HEK293T (cell line): ENCODE measurements at regions not wholly inside any gene's neighbourhood (a gene's known extent, or its start where the extent isn't known, plus 50 kb on each side); places are given as distances from the start of the nearest gene placed in this dataset.
"Not testable (repeated sequence)": the region's sequence is repeated elsewhere in the genome, so short reads cannot be mapped to it uniquely, and the experiment has no call there.

ENCODE experiments used
- CTCF ChIA-PET: fragments of 350-600 bp; formaldehyde crosslinking; extraction: SDS; loops from one replicate; lab custom pipeline; 2021; ENCODE audit warnings: antibody characterized with exemption, inconsistent platforms; lab: Yijun Ruan, JAX
- POLR2A ChIA-PET: fragments of 350-600 bp; formaldehyde crosslinking; extraction: SDS; loops from one replicate; lab custom pipeline; 2020; ENCODE audit warnings: antibody characterized with exemption, inconsistent platforms; lab: Yijun Ruan, JAX
- DNase-seq: peaks from one replicate; pipeline ENCODE4 v3.0.0; 2012; ENCODE audit warnings: mixed read lengths; ENCODE audit errors: extremely low spot score

GRCh38 chr17:20633268-20634059 is 53.9 kb downstream of the CDRT15L2 start:
- POLR2A ChIA-PET: not testable (repeated sequence)

GRCh38 chr17:20640147-20640546 is 60.6 kb downstream of the CDRT15L2 start:
- DNase-seq, CTCF ChIA-PET, POLR2A ChIA-PET: not testable (repeated sequence)

More at GRCh38 chr17:20633268-20634059, 53.9 kb downstream of the CDRT15L2 start:
- DNase-seq, CTCF ChIA-PET: not testable (repeated sequence)

DNA sequence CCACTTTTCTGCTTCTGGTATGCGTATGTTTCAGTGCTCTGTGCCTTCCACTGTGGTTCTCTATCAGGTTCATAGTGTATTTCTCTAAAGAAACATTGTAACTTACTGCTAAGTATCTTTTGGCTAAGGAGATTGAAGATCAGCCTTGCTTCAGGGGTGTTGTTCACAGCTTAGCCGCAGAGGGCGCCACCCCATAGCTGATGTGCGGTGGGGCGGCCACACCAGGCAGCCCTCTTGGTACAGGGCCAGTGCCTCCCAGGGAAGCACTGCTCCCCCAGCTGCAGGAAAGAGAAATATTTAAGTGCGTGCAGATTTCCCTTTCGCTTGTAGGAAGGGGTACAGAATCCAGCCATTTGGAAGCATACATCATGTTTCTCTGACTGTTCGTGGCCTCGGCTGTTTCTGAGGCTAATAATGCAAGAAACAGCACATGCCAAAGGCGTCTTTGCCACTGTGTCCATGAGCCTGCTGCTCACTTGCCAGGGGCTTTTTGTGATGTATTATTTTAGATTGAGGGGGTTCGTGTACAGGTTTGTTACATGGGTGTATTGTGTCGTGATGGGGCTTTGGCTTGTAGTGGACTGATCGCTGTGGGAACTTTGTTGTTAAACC is 67.2 kb downstream of the CDRT15L2 start:
- POLR2A ChIA-PET, CTCF ChIA-PET: not testable (repeated sequence)
- DNase-seq: peak; percentile 21

DNA sequence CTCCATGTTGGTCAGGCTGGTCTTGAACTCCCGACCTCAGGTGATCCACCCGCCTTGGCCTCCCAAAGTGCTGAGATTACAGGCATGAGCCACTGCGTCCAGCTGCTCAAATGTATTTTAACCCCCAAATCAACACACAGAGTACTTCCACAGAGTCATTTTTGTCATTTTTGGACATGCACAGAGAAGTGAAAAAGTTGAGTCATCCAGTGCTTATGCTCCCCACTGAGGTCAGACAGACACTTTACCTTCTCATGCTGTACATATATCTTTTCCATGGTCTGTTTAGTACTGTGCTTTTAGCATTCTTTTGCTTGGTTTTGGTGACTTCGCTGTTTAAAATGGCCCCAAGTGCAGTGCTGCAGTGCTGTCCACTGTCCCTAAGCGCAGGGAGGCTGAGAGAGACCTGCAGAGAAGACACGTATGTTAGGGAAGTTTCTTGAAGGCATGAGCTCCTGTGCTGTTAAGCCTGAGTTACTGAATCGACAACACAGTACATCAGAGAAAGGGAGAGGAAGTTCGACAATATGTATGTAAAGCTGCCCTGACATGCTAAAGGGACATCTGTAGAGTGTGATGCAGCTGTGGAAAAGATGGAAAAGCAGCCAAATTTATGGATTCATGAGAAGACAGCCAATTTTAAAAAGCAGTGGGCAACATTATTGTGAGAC is 69.7 kb downstream of the CDRT15L2 start:
- CTCF ChIA-PET, POLR2A ChIA-PET, DNase-seq: not testable (repeated sequence)

- DNase-seq, CTCF ChIA-PET, POLR2A ChIA-PET: not testable (repeated sequence)
Observed at GRCh38 chr17:20651022-20651421, 71.5 kb downstream of the CDRT15L2 start.

DNA sequence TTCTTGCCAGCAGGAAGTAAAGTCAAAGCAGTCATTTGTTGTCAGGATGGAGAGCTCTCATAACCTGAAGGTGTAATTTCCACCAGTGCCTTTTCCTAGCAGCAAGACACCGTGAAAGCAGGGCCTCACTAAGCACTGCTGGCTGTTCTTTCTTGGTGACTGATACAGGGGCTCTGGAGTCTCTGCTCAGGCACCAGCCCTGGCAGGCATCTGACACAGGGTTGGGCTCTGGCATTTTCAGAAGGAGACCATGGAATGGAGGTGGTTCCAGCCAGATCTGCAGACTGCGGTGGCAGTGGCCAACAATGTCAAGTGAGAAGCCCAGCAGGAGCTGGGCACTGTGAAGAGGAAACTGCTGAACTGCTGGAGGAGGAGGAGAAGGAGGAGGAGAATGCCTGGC is 72.2 kb downstream of the CDRT15L2 start:
- CTCF ChIA-PET, DNase-seq, POLR2A ChIA-PET: not testable (repeated sequence)

DNA sequence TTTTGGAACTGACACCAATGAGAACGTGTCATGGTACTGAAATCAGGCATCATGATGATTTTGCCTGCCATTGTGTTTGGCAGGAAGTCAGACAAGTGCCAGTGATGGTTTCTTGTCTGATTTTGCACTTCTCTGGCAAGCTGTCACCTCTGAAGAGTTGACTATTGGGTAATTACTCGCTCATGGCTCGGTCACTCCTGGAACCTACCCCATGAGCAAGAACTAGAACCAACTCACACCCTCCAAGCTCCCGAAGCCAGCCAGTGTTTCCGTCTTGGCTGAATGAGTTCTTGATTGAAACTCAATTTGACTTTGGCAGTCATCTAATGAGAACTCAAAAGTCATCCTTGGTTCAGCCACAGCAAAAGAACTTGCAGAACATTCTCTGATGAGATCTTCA is 73.9 kb downstream of the CDRT15L2 start:
- CTCF ChIA-PET, POLR2A ChIA-PET, DNase-seq: not testable (repeated sequence)

DNA sequence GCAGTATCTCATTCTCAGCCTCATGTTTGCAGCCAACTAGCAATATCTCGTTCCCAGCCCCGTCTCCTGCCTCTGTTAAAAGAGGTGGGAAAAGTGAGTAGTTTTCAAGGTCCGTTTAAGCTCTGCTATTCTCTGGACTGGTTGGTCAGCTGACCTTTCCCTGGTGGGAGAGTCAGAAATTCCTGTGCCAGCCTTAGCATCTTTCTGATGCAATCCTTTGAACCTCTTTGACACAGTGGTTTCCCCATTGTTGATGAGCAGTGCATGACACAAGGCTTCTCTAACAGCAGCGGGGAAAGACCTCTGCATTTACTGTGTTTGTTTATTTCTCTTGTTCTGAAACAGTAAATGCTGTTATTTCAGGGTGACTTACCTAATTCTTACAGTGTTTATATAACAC is 74.6 kb downstream of the CDRT15L2 start:
- POLR2A ChIA-PET, DNase-seq, CTCF ChIA-PET: not testable (repeated sequence)

GRCh38 chr17:20654575-20654974 is 75.1 kb downstream of the CDRT15L2 start:
- CTCF ChIA-PET, POLR2A ChIA-PET, DNase-seq: not testable (repeated sequence)

GRCh38 chr17:20665103-20665955 is 85.8 kb downstream of the CDRT15L2 start:
- CTCF ChIA-PET, DNase-seq, POLR2A ChIA-PET: not testable (repeated sequence)

GRCh38 chr17:20666689-20667088 is 87.2 kb downstream of the CDRT15L2 start:
- CTCF ChIA-PET, POLR2A ChIA-PET, DNase-seq: not testable (repeated sequence)

DNA sequence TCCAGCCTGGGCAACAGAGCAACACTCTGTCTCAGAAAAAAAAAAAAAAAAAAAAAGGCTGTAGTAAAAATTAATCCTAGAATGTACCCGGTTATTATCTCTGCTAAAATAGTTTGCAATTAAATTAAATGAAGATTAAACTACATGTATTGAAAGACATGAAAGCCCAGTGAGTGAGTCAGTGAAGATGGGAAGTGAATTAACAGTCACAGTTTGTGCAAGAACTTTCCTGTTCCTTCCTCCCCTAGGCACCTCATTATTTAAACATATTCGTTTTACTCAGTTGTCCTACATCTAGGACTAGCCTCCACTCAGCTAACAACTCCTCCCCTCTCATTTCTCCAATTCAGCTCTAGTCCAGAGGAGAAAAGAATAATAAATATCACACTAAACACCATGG is 88.2 kb downstream of the CDRT15L2 start:
- CTCF ChIA-PET, POLR2A ChIA-PET, DNase-seq: not testable (repeated sequence)

GRCh38 chr17:20668316-20668715 is 88.8 kb downstream of the CDRT15L2 start:
- DNase-seq, POLR2A ChIA-PET, CTCF ChIA-PET: not testable (repeated sequence)

DNA sequence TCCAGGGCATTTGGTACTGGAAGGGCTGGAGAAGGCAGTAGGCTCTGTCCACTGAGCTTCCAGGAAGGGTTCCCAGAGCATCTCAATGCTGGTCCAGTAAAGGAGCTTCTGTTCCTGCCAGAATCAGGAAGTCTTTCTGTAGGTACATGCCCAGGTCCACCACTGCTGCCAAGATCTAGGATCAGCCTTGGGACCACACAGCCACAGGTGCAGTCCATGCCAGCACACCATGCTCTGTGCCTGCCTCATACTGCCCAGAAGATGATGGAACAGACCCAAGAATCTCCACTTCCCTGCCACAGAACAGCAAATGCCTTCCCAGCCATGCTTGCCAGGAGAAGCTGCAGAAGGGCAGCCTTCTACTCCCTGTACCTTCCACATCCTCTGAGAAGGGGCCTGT is 89.3 kb downstream of the CDRT15L2 start:
- DNase-seq, CTCF ChIA-PET, POLR2A ChIA-PET: not testable (repeated sequence)

DNA sequence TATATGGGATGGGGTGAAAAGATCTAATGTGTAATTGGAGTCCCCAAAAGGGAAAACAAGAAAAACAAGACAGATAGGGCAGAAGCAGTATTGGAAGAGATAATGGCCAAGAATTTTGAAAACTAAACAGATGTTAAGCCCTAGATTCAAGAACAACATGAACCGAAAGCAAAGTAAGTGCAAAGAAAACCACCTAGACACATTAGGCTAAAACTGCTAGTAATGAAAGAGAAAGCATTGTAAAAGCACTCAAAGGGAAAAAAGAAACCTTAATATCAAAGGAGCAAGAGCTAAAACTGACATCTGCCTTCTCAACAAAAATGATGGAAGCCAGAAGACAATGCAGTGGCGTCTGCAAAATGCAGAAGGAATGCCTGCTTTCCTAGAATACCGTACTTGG is 91.0 kb downstream of the CDRT15L2 start:
- CTCF ChIA-PET, POLR2A ChIA-PET, DNase-seq: not testable (repeated sequence)

DNA sequence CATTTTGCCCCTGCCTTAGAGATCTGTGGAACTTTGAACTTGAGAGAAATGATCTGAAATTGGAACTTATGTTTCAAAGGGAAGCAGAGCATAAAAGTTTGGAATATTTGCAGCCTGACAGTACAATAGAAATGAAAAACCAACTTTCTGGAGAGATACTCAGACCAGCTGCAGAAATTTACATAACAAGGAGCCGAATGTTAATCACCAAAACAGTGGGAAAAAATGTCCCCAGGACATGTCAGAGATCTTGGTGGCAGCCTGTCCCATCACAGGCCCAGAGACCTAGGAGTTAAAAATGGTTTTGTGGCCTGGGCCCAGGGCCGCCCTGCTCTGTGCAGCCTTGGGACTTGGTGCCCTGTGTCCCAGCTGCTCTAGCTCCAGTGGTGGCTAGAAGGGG is 94.8 kb downstream of the CDRT15L2 start:
- CTCF ChIA-PET, DNase-seq, POLR2A ChIA-PET: not testable (repeated sequence)

DNA sequence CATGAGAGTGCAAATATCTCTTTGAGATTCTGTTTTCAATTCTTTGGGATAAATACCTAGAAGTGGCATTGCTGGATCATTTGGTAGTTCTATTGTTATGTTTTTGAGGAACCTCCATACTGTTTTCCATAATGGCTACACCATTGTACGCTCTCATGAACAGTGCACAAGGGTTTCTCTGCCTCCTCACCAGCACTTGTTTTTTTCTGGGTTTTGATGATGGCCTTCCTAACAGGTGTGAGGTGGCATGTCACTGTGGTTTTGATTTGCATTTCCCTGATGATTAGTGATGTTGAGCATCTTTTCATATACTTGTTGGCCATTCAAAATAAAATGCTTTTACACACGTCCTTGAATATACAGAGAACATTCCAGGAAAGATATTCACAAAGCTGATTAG is 96.2 kb downstream of the CDRT15L2 start:
- DNase-seq, POLR2A ChIA-PET, CTCF ChIA-PET: not testable (repeated sequence)

- POLR2A ChIA-PET, DNase-seq, CTCF ChIA-PET: not testable (repeated sequence)
Observed at GRCh38 chr17:20676656-20677055, 97.1 kb downstream of the CDRT15L2 start.
